HG03520 (cell line): ENCODE measurements at regions not wholly inside any gene's neighbourhood (a gene's known extent, or its start where the extent isn't known, plus 50 kb on each side); places are given as distances from the start of the nearest gene placed in this dataset.

Experiments
- ATAC-seq: cut with Tn5 transposase; IDR thresholded peaks from one replicate; pipeline ENCODE4 v1.9.1; 2021; ENCODE audit warnings: mild to moderate bottlenecking, moderate library complexity; ENCODE audit not compliant: unreplicated experiment

DNA sequence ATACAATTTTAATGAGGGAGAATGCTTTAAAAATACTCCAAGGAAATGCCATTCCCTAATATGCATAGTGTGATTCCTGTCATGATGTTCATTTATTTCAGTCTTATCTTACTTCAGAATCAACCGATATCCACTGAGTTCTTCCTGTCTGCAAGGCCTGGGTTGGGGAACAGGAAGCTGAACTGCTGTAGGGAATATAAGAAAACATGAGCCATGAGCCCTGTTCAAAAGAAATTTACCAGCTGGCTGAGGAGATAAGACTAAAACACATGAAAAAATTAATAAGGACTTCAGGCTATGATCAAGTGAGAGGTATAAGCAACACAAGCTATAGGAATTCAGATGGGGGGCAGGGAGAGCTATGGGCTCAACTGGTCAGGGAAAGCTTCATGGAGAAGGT is 184.7 kb downstream of the PLPP4 start:
- ATAC-seq: no peak

DNA sequence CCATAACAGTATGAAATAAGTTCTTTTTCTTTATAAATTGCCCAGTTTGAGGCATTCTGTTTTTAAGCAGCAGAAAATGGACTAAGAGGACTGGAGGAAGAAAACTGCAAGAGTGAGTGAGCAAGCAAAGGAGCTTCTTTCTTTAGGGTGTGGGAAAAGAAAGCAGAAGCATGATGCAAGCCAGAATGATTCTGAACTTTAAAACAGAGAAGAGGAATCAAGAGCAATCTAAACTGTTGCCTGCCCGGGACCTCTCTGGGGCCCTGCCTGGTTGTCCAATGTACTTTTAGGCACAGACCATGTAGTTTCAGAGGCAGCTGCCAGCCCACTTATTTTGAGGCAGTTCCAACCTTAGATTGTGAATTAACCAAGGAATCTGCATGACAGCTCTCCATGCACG is 186.3 kb downstream of the PLPP4 start:
- no peak for ATAC-seq

DNA sequence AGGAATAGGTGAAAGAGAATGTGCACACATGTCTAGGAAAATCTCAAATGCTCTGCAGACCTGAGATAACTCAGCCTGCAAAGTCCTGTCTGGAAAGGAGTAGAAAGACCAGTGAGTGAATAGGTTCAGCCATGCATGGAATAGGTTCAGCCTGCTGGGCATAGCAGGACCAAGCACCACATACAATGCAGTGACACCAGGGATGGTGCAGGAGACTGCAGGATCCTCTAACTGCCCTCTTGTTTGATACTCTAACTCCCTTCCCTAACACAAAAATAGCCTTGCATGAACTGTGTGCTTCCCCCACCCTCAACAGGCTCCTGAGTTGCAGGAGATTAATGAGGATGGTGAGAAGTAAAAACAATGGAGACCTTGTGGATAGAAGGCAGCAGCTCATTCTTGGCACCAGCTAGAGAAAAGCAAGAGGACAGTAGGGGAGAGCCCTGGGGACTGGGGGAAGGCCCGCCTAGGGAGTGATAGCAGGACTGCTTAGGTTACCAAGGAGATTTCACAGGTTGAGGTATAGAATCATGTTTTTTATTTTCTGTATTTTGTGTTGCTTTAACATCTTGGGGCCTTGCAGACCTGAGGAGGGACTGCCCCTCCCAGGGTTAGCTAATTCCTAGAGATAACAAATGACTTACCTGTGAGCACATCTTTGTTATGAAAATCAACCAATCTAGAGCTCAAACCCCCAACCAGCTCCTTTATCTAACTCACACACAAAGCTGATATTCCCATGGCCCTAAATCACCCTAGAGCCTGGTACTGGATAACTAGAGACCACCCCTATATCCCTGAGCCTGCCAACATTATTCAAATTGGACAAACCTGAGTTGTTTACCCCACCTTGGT is 187.8 kb downstream of the PLPP4 start:
- ATAC-seq: no peak

DNA sequence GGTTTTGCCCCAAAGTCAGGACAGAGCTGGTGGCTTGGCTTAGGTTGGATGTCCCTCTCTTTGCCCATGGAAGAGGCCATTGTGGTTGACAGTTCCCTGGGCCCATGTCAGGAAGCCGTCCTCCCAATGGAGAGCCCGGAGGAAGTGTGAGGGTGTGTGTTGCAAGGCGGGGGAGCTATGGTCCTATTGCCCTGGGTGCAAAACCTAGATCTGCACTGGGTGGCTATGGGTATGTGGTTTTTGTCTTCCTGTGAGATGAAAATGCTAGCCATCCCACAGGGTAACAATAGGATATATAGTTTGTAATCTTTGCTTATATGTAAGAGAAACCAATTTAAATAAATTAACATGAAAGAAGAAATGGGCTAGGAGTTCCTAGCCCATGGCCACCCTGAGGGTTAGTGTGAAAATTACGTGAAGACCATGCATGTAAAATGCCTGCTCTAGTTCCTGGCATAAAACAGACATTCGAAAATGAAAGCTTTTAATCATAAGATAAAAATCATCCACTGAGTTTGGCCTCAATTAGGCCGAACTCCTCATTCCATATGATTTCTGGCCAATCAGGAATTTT is 189.2 kb downstream of the PLPP4 start:
- ATAC-seq: no peak

DNA sequence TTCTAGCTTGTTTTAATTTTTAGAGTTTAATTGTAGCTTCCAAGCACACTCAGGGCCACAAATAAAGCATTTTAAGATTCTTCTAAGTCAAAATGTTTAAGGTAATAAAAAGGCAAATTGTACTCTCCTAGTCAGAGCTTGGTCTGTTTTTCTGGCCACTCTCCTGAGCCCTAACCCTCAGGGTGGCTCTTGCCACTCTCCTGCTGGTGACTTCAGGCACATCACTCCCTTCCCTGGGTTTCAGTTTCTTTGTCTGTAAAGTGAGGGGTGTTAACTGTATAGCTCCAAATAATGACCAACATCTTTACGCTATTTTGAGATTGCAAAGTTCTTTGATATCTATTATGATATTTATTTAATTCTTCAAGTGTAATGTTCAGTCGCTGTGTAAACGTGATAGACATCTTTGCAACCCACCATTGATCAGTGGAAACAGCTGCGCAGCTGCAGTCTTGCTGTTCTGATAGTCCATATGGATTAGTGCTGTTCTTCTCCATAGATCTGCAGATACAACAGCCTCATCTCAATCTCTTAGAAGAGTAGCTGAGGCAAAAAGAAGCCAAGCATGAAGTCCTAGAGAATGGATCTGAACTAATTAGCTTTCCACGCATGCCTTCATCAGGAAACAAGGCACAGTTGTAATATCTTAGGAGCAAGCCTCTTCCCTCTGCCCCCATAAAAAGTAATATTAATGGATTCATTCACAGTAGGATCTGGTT is 189.9 kb downstream of the PLPP4 start:
- ATAC-seq: no peak

DNA sequence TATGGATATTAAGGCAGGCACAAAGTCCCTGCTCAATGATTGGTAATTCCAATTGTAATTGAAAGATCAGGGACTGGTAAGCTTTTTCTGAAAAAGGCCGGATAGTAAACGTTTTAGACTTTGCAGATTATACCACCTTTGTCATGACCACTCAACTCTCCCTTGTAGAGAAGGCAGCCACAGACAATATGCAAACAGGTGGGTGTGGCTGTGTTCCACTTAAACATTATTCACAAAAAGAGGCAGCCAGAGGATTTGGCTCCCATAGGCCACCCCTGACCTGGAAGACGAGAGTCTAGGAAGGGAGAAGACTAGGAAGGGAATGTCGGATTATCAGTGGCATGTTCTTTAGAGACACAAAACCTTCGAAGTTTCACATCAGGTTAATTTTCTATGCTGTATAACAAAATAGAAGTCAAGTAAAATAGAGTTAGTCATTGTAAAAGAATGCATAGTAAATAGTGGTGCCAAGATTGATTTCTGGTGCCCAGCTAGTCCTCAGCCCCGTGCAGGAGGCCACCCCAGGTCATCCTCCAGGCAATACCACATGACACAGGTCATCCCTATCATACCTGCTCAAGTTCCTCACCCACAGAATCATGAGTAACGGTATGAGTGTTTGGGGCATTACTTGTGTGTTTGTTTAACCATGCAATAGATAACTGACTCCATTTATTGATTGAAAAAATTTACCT is 193.8 kb downstream of the PLPP4 start:
- no peak for ATAC-seq

DNA sequence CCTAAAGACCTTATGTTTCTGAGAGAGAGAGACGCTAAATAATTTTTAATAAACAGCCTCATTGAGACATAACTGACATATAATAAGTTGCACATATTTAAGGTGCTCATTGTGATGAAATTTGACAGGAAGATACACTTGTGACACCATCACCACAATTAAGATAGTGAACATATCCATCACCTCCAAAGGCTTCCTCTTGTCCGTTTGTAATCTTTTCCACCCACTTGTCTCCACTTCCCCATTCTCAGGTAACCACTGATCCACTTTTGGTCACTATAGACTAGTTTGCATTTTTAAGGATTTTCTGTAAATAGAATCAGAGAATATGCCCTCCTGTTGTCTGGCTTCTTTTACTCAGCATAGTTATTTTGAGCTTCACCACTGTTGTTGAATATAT is 195.1 kb upstream of the WDR11 start:
- ATAC-seq: no peak

DNA sequence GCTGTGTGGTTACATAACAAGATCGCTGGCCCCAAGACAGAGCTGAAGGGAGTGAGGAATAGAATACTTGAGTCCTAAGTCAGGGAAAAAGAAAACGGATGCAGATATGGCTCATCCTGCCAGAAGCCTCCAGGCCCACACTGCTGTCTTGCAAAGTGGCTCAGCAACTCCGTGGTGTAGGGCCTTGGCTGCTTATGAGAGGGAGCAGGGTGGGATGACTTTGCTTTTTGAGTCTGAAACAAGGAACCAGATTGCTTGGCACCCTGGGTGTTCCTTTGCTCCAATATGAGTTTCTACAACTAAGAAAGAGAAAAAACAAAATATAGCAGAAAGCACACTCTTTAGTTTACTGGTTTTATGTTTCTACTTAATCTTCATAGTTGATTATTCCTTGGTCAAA is 193.8 kb upstream of the WDR11 start:
- no peak for ATAC-seq

DNA sequence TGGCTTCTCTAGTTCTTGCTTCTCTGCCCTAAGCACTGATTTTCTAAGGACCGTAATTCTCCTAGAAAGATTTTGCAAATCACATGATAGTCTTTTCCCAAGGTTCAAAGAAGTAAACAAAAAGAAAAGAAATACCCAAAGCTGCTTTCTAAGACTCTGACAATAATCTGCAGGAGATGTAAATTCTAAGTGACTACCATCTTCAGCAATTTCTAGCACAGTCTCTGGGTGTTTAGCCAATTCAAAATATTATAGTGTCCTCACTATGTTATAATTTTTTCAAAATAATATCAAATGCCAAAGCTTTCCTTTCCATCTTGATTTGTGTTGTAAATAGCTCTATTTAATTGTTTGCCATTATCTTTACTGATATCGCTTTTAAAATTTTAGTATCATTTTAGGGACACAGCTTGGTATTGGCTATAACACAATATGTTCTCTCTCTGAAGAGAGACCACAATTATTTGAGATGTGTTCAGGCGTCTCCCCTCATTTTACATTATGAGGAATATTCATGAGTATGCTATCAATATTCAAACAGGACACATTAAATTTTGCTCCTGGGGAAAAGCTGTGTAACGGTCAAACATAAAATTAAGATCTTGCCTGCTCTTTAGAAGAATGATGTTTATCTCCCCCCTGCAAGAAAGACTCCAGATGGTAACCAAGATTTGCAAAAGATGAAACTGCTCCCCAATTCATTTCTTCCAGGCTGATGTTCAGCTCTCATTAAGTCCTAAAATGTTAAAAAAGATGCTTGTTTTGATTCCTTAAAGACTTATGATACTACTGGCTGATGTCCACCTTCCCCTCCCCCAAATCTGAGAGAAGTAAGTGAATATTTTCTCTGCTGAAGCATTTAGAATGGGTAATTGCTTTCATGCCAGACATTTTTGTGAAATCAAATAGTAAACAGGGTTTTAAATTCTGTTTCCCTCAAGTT is 191.9 kb upstream of the WDR11 start:
- no peak for ATAC-seq

DNA sequence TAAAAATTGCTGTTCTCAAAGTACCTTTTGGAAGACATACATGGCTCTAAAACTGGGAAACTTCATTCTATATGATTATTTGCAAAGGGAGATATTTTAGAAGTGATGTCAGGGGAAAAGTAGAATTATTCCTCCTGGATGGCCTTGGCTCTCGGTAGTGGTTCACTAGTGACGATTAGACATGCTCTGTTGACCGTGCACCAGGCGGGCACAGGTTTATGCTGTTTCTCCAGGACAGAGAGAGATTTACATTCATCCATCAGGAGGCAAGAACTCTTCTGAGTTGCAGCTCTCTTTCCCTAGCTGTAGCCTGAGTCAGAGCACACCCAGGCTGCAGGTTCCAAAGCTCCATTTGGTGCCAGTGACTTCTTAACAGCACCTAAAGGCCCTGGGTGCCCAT is 184.9 kb upstream of the WDR11 start:
- ATAC-seq: no peak

DNA sequence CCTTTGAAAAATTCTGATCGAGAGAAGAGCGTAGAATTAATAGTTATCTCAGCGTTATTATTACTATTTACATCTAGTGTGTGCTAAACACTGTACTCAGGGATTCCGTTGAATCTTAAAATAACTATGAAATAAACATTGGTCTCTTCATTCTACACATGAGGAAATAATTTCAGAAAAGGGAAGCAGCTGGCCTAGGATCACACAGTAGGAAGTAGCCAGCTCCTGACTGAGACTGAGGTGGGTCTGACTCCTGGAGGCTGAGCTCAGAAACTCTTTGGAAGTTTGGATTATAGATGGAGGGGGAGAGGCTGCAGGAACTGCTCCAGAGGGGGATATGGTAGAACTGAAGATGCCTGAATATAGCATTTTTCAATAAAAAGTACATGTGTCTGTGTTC is 183.9 kb upstream of the WDR11 start:
- no peak for ATAC-seq

DNA sequence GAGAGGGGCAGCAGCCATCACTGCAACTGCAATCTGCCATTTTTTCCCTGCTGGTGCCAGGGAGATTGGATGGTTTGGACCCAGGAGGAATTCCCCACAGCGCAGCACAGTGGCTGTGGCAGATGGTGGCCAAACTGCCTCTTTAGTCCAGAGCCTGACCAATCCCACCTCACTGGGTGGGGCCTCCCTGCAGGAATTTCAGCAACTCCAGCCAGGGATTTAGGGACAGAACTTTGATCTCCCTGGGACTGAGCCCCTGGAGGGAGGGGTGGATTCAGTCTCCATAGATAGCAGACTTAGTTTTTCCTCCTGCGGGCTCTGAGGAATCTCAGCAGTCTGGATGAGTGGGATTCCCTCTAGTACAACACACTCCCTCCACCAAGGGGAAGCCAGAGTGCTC is 179.7 kb upstream of the WDR11 start:
- no peak for ATAC-seq

DNA sequence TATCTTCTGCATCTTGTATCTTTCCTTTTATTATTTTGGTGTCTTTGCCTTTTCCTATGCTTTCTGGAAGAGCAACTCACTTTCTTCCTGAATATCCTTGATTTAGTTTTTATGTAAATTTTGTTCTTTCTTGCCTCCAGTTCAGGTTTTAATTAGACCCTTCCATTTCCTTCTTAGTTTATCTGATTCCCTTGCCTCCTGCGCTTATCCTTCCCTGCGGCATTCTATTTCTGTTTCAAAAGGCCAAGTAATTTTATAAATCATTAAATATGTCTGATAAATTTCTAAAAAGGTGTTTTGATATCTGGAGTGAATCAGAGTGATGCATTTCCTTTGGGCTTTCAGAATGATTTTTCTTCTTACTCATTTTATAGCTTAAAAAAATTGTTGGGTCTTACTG is 167.7 kb upstream of the WDR11 start:
- no peak for ATAC-seq

DNA sequence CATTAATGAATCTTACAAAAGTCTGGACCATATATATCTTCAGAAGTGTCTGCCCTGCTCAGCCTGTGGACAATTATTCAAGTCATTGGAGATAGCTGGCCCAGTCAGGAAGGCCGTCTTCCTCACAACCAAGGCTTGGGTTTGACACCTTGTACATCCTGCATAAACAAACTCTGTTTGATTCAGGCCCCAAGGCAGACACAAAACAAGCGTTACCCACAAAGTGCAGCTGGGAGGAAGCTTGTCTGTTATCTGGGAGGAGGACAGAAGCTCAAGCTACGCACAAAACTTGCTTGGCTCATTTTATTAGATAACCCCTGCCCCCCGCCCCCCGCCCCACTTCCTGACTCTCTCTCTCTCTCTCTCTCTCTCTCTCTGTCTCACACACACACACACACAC is 166.9 kb upstream of the WDR11 start:
- no peak for ATAC-seq

DNA sequence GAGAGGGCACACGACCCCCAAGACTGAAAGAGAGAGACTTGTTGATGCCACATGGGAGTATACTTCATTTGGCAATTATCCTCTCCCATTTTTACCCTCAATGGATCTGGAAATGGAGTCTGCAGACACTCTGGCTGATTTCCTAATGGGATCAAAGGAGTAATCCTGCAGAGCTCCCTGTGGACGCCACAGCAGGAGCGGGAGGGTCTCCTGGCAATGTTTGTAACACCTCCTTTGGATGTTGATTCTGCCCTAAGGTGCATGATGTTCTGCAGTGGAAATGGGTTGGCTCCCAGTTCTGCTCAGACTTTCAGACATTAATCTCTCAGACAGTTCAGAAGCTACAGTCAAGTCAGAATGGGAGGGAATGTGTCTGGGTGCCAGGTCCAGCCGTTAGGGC is 166.0 kb upstream of the WDR11 start:
- no peak for ATAC-seq

DNA sequence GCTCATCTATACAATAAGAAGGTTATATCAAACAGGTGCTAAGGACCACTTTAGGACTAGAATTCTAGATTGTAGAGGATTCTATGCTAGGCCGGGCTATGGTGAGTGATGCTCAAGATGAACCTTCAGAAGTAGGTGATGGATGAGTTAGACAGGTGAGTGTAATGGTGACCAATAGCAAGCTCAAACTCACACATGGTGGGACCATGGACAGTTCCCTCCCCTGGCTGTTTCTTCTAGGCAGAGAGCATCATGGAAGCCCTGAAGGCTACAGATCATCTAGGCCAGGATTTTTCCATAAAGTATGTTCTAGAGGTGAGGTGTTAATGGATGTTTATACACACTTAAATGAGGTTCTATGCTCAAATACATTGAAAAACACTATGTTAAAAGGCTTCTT is 162.2 kb upstream of the WDR11 start:
- no peak for ATAC-seq

DNA sequence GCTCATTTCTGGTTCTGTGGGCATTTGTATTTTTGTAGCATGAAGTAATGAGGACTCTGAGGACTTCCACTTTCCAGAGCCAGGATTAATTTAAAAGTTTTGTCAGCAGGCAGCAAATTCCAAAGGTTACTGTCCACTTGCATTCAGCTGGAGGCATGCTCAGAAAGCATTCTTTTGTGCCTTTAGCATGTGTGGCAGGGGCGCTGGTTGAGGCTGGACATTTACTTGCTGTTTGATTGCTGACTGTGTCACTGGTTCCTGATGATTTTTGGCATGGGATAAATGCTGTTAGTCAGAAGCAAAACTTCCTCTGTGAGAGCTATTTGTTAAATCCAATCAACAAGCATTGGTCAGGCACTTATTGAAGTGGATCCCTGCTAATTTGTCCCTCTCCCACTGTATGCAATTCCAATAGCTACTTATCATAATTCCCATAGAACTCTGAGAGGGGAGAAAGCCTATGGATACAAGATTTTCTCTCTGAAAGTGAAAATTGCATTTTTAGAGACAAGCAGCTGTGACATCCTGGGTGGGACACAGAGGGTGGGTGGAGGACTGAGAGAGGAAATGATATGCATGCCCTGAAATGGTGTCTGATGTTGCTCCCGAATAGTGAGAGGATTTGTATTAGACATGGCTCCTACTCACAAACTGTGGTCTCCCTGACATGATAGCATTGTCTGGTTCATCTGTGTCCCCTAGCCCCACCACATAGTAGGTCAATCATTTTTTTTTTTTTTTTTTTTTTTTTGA is 161.2 kb upstream of the WDR11 start:
- no peak for ATAC-seq

DNA sequence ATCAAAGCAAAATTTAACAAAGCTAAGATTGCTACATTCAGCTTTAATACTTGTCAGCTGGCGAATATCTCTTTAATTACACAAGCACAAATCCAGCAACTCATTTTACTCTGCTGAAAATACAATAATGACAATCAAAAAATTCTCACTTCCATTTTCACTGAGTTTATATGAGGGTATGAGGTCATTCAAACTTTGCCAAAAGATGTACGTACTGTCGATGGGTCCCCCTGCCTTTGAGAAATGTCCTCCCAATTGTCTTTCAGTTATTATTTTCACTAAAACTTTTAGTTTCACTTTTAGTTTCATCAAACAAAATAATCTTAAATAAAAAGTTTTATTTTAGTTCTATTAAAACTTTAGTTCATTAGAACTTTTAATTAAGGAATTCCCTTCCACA is 159.5 kb upstream of the WDR11 start:
- no peak for ATAC-seq

DNA sequence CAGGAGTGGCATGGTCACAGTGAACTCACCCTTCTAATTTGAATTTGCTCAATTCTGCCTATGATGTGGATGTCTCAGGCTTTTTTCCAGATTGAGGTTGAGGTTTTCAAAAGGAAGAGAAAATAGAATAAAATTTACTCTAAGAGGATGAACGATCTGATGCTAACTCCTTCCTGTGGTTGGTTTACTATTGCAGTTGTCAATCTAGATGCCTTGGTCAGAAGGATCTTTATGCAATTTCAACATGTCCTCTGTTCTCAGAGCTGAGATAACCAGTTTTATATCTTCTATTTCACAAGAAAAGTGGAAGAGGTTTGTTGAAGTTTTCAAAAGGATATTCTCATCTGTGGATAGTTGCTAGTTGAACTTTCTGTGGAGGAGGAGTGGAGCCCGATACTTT is 150.7 kb upstream of the WDR11 start:
- ATAC-seq: no peak

DNA sequence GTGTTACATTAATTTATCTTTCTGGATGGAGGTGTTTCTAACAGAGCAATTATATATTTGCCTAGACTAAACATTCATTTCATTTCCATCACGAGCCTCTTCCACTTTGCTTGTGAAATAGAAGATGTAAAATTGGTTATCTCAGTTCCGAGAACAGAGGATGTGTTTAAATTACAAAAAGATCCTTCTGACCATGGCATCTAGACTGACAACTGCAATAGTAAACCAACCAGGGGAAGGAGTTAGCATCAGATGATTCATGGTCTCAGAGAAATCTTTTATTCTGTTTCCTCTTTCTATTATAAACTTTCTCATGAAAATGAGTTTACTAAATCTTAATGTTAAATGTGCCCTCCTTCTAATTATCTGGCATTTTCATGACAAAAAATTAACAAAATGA is 149.8 kb upstream of the WDR11 start:
- ATAC-seq: no peak
